MM.1S (cell line): ENCODE measurements at regions not wholly inside any gene's neighbourhood (a gene's known extent, or its start where the extent isn't known, plus 50 kb on each side); places are given as distances from the start of the nearest gene placed in this dataset.

Experiments used
- DNase-seq: peaks from one replicate; pipeline ENCODE4 v3.0.0-alpha.2; 2015
- H2AFZ ChIP-seq: fragments of 300-600 bp; sonication (generic); 2 replicates; pipeline ENCODE4 v1.6.0; 2016; ENCODE audit warnings: antibody characterized with exemption, low read length
- H3F3A ChIP-seq: fragments of 300-600 bp; sonication (generic); 2 replicates; pipeline ENCODE4 v1.6.1; 2016; ENCODE audit warnings: mild to moderate bottlenecking, antibody characterized with exemption, low read length, moderate library complexity, mixed read lengths; ENCODE audit not compliant: insufficient read depth
- H3K27ac ChIP-seq: fragments of 300-600 bp; sonication (generic); 2 replicates; pipeline ENCODE4 v1.5.1; 2016; ENCODE audit warnings: mild to moderate bottlenecking, low read length
- H3K27me3 ChIP-seq: fragments of 300-600 bp; sonication (generic); replicated peaks from 2 replicates; pipeline ENCODE4 v1.6.0; 2016; ENCODE audit warnings: low read length; ENCODE audit not compliant: insufficient read depth
- H3K36me3 ChIP-seq: fragments of 300-600 bp; sonication (generic); replicated peaks from 2 replicates; pipeline ENCODE4 v1.6.1; 2016; ENCODE audit warnings: mild to moderate bottlenecking, low read length, mixed read lengths; ENCODE audit not compliant: insufficient read depth
- H3K4me1 ChIP-seq: fragments of 300-600 bp; sonication (generic); 2 replicates; pipeline ENCODE4 v1.6.1; 2016; ENCODE audit warnings: low read length, mixed read lengths
- H3K4me2 ChIP-seq: fragments of 300-600 bp; sonication (generic); 2 replicates; pipeline ENCODE4 v1.6.0; 2016; ENCODE audit warnings: low read depth, low read length
- H3K4me3 ChIP-seq: fragments of 300-600 bp; sonication (generic); 2 replicates; pipeline ENCODE4 v1.5.1; 2016; ENCODE audit warnings: low read length, mixed read lengths
- H3K79me2 ChIP-seq: fragments of 300-600 bp; sonication (generic); 2 replicates; pipeline ENCODE4 v1.6.1; 2016; ENCODE audit warnings: mixed run types, low read length, mixed read lengths
- H3K9ac ChIP-seq: fragments of 300-600 bp; sonication (generic); 2 replicates; pipeline ENCODE4 v1.6.1; 2016; ENCODE audit warnings: low read length, mixed read lengths
- H3K9me2 ChIP-seq: fragments of 300-600 bp; sonication (generic); replicated peaks from 2 replicates; pipeline ENCODE4 v1.6.1; 2016; ENCODE audit warnings: mild to moderate bottlenecking, low read length, mixed read lengths; ENCODE audit not compliant: insufficient read depth
- H3K9me3 ChIP-seq: fragments of 300-600 bp; sonication (generic); replicated peaks from 2 replicates; pipeline ENCODE4 v1.6.1; 2016; ENCODE audit warnings: mild to moderate bottlenecking, low read length, mixed read lengths; ENCODE audit not compliant: insufficient read depth
- H4K20me1 ChIP-seq: fragments of 300-600 bp; sonication (generic); 2 replicates; pipeline ENCODE4 v1.6.1; 2016; ENCODE audit warnings: mild to moderate bottlenecking, low read length, moderate library complexity, mixed read lengths; ENCODE audit not compliant: insufficient read depth
- EZH2 ChIP-seq: fragments of 300-600 bp; sonication (generic); optimal IDR thresholded peaks from 2 replicates; pipeline ENCODE3; 2017; ENCODE audit warnings: low read depth, mild to moderate bottlenecking, antibody characterized with exemption, low read length, mixed read lengths
- EZH2phosphoT487 ChIP-seq: fragments of 300-600 bp; sonication (generic); IDR thresholded peaks from 2 replicates; pipeline ENCODE4 v1.6.1; 2018; ENCODE audit warnings: antibody characterized with exemption, low read length
- TF ChIP-seq, protein P1 (sequence below): fragments of 300-600 bp; sonication (generic); IDR thresholded peaks from 2 replicates; pipeline ENCODE4 v1.5.1; 2016; ENCODE audit warnings: antibody characterized with exemption, low read length, mixed read lengths

DNA sequence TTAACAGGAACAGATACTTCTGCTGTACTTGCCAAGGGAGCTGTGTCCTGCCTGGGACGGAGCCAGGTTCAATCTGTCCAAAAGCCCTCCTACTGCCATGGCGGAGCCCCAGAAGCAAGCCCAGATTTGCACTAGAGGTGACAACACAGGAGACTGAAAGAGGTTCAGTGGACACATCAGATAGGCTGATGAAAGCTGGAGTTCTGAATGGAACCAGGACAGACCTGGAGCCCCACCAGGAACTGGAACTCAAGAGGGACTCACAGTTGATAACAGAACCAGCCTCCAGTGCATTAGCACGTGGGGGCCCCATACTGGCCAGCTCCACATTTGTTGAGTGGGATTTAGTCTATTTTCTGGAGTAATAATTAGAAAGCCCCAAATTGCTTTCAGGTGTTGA lies 315.5 kb downstream of the ARRDC4 start:
- Histone ChIP-seq H3F3A (no peaks in the 10 kb centered on the region), H2AFZ (no peak overlapping the region), H3K9me3 (no peaks in the 10 kb centered on the region), H3K9ac (no peak overlapping the region), H3K9me2 (no peaks in the 10 kb centered on the region), H3K4me1 (no peaks in the 10 kb centered on the region), H4K20me1 (no peaks in the 10 kb centered on the region), H3K27me3 (no peaks in the 10 kb centered on the region), H3K36me3 (no peaks in the 10 kb centered on the region), H3K79me2 (no peaks in the 10 kb centered on the region), H3K27ac (no peak overlapping the region), H3K4me2 (no peak overlapping the region), H3K4me3 (no peak overlapping the region)
- DNase-seq, result no peak
- no peak for TF ChIP-seq EZH2phosphoT487
- TF ChIP-seq EZH2, result no peak
- TF ChIP-seq, protein P1, sequence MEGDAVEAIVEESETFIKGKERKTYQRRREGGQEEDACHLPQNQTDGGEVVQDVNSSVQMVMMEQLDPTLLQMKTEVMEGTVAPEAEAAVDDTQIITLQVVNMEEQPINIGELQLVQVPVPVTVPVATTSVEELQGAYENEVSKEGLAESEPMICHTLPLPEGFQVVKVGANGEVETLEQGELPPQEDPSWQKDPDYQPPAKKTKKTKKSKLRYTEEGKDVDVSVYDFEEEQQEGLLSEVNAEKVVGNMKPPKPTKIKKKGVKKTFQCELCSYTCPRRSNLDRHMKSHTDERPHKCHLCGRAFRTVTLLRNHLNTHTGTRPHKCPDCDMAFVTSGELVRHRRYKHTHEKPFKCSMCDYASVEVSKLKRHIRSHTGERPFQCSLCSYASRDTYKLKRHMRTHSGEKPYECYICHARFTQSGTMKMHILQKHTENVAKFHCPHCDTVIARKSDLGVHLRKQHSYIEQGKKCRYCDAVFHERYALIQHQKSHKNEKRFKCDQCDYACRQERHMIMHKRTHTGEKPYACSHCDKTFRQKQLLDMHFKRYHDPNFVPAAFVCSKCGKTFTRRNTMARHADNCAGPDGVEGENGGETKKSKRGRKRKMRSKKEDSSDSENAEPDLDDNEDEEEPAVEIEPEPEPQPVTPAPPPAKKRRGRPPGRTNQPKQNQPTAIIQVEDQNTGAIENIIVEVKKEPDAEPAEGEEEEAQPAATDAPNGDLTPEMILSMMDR, result no peak

- Histone ChIP-seq H3K4me3 (no peak overlapping the region), H3K9me2 (no peaks in the 10 kb centered on the region), H3K27ac (no peak overlapping the region), H4K20me1 (no peaks in the 10 kb centered on the region), H3K36me3 (no peaks in the 10 kb centered on the region), H3K9me3 (no peaks in the 10 kb centered on the region), H3K4me2 (no peak overlapping the region), H3K4me1 (no peaks in the 10 kb centered on the region), H3K9ac (no peak overlapping the region), H2AFZ (no peak overlapping the region), H3F3A (no peaks in the 10 kb centered on the region), H3K27me3 (no peaks in the 10 kb centered on the region), H3K79me2 (no peaks in the 10 kb centered on the region)
- no peak for DNase-seq
- TF ChIP-seq, protein P1, result no peak
- TF ChIP-seq EZH2 (no peak), EZH2phosphoT487 (no peak)
Observed at GRCh38 chr15:98277602-98278001, 317.1 kb downstream of the ARRDC4 start.

DNA sequence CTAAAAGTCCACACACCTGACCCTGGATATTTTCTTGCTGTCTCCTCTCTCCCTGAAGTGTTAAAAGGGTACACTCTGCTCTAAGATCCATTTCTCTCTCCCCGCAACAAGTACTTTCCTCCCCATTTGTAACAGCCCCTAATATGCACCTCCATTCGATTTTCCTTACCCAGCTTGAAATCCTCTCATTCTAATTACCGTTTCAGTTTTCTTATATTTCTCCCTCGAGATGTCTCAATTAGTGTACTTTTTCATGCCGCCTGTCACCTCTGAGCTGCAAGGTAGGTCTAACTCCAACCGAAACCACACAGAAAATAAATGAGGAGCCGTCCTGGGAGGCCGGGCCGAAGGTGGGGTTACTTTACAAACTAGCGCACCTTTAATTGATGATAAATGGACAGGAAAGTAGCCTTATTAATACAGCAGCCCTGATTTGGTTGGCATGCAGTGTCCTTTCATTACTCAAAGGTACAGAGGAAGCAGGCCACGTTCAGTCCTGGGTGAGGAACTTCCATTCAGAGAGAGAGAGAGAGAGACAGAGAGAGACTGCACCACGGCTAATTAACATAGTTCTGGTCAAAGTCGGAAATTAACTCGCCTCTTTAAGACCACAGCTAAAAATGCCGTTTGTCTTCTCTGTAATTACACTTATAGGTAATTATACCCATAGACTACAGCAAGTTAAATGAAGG lies 319.9 kb downstream of the ARRDC4 start:
- no peaks in the 10 kb centered on the region for H3K4me1 ChIP-seq
- no peak overlapping the region for H2AFZ ChIP-seq
- H3K36me3 ChIP-seq, result no peaks in the 10 kb centered on the region
- no peak for DNase-seq
- H3K9ac ChIP-seq, result no peak overlapping the region
- H3K27me3 ChIP-seq, result no peaks in the 10 kb centered on the region
- H3K79me2 ChIP-seq, result no peaks in the 10 kb centered on the region
- no peaks in the 10 kb centered on the region for H3K9me3 ChIP-seq
- H3K9me2 ChIP-seq, result no peaks in the 10 kb centered on the region
- no peak overlapping the region for H3K27ac ChIP-seq
- no peak for TF ChIP-seq EZH2
- TF ChIP-seq, protein P1, result no peak
- no peak for TF ChIP-seq EZH2phosphoT487
- no peak overlapping the region for H3K4me2 ChIP-seq
- no peaks in the 10 kb centered on the region for H4K20me1 ChIP-seq
- no peaks in the 10 kb centered on the region for H3F3A ChIP-seq
- H3K4me3 ChIP-seq, result no peak overlapping the region
